ENCODE measurements at regions not wholly inside any gene's neighbourhood (a gene's known extent, or its start where the extent isn't known, plus 50 kb on each side); places are given as distances from the start of the nearest gene placed in this dataset.

DNA sequence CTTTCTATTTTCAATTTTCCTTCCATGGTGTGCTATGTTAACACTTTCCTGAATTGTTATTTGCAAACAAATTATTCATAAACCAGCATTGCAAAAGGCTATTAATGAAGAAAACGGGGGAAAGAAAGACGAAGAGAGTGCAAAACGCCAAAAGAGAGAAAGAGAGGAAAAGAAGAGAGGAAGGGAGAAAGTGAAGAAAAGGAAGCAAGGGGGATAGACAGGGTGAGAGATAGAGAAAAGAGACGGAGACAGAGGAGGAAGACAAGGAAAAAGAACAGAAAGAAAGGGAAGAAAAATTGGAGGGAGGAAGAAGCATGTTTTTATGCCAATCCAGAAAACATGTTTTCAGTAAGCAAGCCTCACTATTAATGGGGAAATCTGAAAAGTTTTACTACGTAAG, 310.6 kb downstream of the TFEC start:
- TF ChIP-seq, protein P1, sequence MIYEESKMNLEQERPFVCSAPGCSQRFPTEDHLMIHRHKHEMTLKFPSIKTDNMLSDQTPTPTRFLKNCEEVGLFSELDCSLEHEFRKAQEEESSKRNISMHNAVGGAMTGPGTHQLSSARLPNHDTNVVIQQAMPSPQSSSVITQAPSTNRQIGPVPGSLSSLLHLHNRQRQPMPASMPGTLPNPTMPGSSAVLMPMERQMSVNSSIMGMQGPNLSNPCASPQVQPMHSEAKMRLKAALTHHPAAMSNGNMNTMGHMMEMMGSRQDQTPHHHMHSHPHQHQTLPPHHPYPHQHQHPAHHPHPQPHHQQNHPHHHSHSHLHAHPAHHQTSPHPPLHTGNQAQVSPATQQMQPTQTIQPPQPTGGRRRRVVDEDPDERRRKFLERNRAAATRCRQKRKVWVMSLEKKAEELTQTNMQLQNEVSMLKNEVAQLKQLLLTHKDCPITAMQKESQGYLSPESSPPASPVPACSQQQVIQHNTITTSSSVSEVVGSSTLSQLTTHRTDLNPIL (CRISPR knock-in tag; IDR thresholded peaks at IDR 0.05; ENCODE audit: low read depth): no peak
- TF ChIP-seq ISL1 (CRISPR knock-in tag; IDR thresholded peaks at IDR 0.05) (no peak), ZNF565 (CRISPR knock-in tag; conservative IDR thresholded peaks at IDR 0.05; ENCODE audit: low read depth) (no peak), PPARA (CRISPR knock-in tag; IDR thresholded peaks at IDR 0.05; ENCODE audit: borderline replicate concordance) (no peak), ZC3H10 (CRISPR knock-in tag; IDR thresholded peaks at IDR 0.05) (no peak), ZFP30 (CRISPR knock-in tag; IDR thresholded peaks at IDR 0.05) (no peak), OSR1 (CRISPR knock-in tag; IDR thresholded peaks at IDR 0.05) (no peak), ZFP3 (CRISPR knock-in tag; IDR thresholded peaks at IDR 0.05) (no peak)
- TF ChIP-seq, protein P2, sequence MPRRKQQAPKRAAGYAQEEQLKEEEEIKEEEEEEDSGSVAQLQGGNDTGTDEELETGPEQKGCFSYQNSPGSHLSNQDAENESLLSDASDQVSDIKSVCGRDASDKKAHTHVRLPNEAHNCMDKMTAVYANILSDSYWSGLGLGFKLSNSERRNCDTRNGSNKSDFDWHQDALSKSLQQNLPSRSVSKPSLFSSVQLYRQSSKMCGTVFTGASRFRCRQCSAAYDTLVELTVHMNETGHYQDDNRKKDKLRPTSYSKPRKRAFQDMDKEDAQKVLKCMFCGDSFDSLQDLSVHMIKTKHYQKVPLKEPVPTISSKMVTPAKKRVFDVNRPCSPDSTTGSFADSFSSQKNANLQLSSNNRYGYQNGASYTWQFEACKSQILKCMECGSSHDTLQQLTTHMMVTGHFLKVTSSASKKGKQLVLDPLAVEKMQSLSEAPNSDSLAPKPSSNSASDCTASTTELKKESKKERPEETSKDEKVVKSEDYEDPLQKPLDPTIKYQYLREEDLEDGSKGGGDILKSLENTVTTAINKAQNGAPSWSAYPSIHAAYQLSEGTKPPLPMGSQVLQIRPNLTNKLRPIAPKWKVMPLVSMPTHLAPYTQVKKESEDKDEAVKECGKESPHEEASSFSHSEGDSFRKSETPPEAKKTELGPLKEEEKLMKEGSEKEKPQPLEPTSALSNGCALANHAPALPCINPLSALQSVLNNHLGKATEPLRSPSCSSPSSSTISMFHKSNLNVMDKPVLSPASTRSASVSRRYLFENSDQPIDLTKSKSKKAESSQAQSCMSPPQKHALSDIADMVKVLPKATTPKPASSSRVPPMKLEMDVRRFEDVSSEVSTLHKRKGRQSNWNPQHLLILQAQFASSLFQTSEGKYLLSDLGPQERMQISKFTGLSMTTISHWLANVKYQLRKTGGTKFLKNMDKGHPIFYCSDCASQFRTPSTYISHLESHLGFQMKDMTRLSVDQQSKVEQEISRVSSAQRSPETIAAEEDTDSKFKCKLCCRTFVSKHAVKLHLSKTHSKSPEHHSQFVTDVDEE (CRISPR knock-in tag; IDR thresholded peaks at IDR 0.05): no peak
- TF ChIP-seq, protein P3, sequence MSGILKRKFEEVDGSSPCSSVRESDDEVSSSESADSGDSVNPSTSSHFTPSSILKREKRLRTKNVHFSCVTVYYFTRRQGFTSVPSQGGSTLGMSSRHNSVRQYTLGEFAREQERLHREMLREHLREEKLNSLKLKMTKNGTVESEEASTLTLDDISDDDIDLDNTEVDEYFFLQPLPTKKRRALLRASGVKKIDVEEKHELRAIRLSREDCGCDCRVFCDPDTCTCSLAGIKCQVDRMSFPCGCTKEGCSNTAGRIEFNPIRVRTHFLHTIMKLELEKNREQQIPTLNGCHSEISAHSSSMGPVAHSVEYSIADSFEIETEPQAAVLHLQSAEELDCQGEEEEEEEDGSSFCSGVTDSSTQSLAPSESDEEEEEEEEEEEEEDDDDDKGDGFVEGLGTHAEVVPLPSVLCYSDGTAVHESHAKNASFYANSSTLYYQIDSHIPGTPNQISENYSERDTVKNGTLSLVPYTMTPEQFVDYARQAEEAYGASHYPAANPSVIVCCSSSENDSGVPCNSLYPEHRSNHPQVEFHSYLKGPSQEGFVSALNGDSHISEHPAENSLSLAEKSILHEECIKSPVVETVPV (CRISPR knock-in tag; IDR thresholded peaks at IDR 0.05): no peak

Data from SK-N-SH treated with all-trans-retinoic acid at 6 μM for 48 hours (cell line).